Keratinocyte (primary cell): ENCODE measurements at regions not wholly inside any gene's neighbourhood (a gene's known extent, or its start where the extent isn't known, plus 50 kb on each side); places are given as distances from the start of the nearest gene placed in this dataset.

Experiments used
- DNase-seq: peaks from one replicate; pipeline ENCODE4 v3.0.0-alpha.2; 2011; ENCODE audit warnings: low read depth, missing footprints, low spot score
- FAIRE-seq: peaks from 2 replicates; lab custom pipeline; 2011; peaks lifted over from hg19 to GRCh38; lab: Jason Lieb, UNC
- H2AFZ ChIP-seq: 2 replicates; pipeline ENCODE4 v1.6.0; 2012; ENCODE audit warnings: low read length, control low read depth, inconsistent platforms; ENCODE audit not compliant: control insufficient read depth
- H3K27ac ChIP-seq: 2 replicates; pipeline ENCODE4 v1.5.1; 2011; ENCODE audit warnings: low read length; ENCODE audit not compliant: control insufficient read depth, insufficient read depth
- H3K27me3 ChIP-seq: 3 replicates; pipeline ENCODE4 v1.6.0; 2011; ENCODE audit warnings: low read length; ENCODE audit not compliant: control insufficient read depth, insufficient read depth; ENCODE audit errors: extremely low read depth
- H3K36me3 ChIP-seq, 2 experiments: 2 replicates in 1 of 2; 3 replicates in 1 of 2; pipeline ENCODE4 v1.5.1; 2011; ENCODE audit warnings: low read length in 2 of 2, mild to moderate bottlenecking in 1 of 2; ENCODE audit not compliant: control insufficient read depth in 2 of 2, insufficient read depth in 2 of 2; ENCODE audit errors: extremely low read depth in 1 of 2
- H3K4me1 ChIP-seq: 3 replicates; pipeline ENCODE4 v1.5.1; 2011; ENCODE audit warnings: low read length; ENCODE audit not compliant: control insufficient read depth, insufficient read depth; ENCODE audit errors: extremely low read depth
- H3K4me2 ChIP-seq: 3 replicates; pipeline ENCODE4 v1.6.0; 2011; ENCODE audit warnings: low read depth, low read length; ENCODE audit not compliant: control insufficient read depth, insufficient read depth; ENCODE audit errors: extremely low read depth
- H3K4me3 ChIP-seq, 3 experiments: fragments of 200-600 bp in 1 of 3; sonication (generic) in 1 of 3; 2 replicates in 2 of 3; 3 replicates in 1 of 3; pipeline ENCODE4 v1.5.1; 2011 to 2016; ENCODE audit warnings: low read length in 3 of 3, mild to moderate bottlenecking in 3 of 3, control low read depth in 2 of 3, inconsistent platforms in 1 of 3, low read depth in 1 of 3, mixed read lengths in 1 of 3, mixed run types in 1 of 3, moderate library complexity in 1 of 3; ENCODE audit not compliant: control insufficient read depth in 2 of 3, insufficient read depth in 2 of 3; ENCODE audit errors: extremely low read depth in 1 of 3
- H3K79me2 ChIP-seq: 2 replicates; pipeline ENCODE4 v1.6.0; 2012; ENCODE audit warnings: low read length; ENCODE audit not compliant: control insufficient read depth, insufficient read depth
- H3K9ac ChIP-seq: 3 replicates; pipeline ENCODE4 v1.6.0; 2011; ENCODE audit warnings: low read length; ENCODE audit not compliant: control insufficient read depth, insufficient read depth; ENCODE audit errors: extremely low read depth
- H3K9me1 ChIP-seq: 3 replicates; pipeline ENCODE4 v1.6.0; 2011; ENCODE audit warnings: low read length; ENCODE audit not compliant: control insufficient read depth, insufficient read depth; ENCODE audit errors: extremely low read depth
- H3K9me3 ChIP-seq: 2 replicates; pipeline ENCODE4 v1.5.1; 2012; ENCODE audit warnings: low read depth, low read length; ENCODE audit not compliant: control insufficient read depth
- H4K20me1 ChIP-seq: 3 replicates; pipeline ENCODE4 v1.6.0; 2011; ENCODE audit warnings: low read length; ENCODE audit not compliant: control insufficient read depth, insufficient read depth; ENCODE audit errors: extremely low read depth
- CTCF ChIP-seq, 3 experiments: IDR thresholded peaks in 1 of 3; conservative IDR thresholded peaks in 1 of 3; optimal IDR thresholded peaks in 1 of 3; 2 replicates in 2 of 3; 3 replicates in 1 of 3; pipeline versions ENCODE3 to v1.5.1; 2011; ENCODE audit warnings: low read length in 3 of 3, mild to moderate bottlenecking in 3 of 3, moderate library complexity in 2 of 3, control low read depth in 1 of 3, inconsistent platforms in 1 of 3; ENCODE audit not compliant: insufficient read depth in 2 of 3; ENCODE audit errors: extremely low read depth in 1 of 3
- EZH2 ChIP-seq: IDR thresholded peaks from one replicate; pipeline ENCODE4 v1.6.1; 2012; ENCODE audit warnings: inconsistent platforms, mild to moderate bottlenecking, low read length, moderate library complexity
- dilution Hi-C: fragments of 300-500 bp; cut with MboI; formaldehyde crosslinking; loops from one replicate; pipeline ENCODE4 v1.7.0; 2020; ENCODE audit warnings: low sequenced_read_pairs; ENCODE audit not compliant: extremely low pct_ligation_motif_present

DNA sequence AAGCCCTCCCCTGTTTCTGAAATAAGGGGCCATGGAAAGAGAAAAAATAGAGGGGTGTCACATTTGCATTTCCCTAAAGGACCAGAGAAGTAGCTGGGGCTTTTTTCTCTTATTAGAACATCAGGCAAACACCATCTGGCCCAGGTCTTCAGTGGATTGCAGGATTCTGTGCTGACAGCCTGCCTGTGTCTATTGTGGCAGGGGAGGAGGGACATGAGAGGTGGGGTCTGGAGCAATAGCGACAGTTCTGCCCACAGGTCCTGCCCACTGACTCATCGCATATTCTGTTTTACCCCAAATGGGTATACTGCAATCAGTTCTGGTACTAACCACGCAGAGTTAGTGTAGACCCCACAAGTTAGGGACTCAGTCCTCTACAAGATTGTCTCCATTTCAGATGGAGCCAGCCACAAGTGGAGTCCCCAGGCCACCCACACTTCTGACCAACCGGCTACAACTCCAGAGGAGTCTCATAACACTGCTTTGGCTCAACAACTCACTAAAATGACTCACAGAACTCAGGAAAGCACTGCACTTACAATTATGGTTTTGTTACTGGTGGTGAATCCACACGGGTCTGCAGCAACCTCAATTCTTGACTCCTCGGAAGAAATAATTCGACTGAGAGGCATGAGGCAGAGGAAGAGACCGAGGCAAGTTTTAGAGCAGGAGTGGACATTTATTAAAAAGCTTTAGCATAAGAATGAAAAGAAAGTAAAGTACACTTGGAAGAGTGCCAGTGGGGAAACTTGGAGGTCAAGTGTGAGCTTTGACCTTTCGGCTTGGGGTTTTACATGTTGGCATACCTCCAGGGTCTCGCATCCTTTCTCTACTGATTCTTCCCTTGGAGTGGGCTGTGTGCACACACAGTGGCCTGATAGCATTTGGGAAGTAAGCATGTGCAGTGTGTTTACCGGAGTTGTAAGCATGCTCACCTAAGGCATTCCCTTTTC, 146.4 kb upstream of the SPATS2L start:
- Histone ChIP-seq H3K4me2 (no peak overlapping the region), H3K4me1 (peaks cover 6% of the 10 kb centered on the region), H3K27ac (no peak overlapping the region), H3K9me1 (no peaks in the 10 kb centered on the region), H4K20me1 (no peaks in the 10 kb centered on the region), H3K79me2 (no peaks in the 10 kb centered on the region), H3K27me3 (no peaks in the 10 kb centered on the region), H3K9me3 (no peaks in the 10 kb centered on the region), H3K4me3 (no peak overlapping the region), H2AFZ (no peak overlapping the region), H3K36me3 (no peaks in the 10 kb centered on the region), H3K9ac (no peak overlapping the region)
- no peak for DNase-seq
- dilution Hi-C loops = no loop called here
- FAIRE-seq = no peak
- TF ChIP-seq EZH2 (no peak), CTCF (optimal IDR thresholded peaks at IDR 0.05 in 1 of 3, IDR thresholded peaks at IDR 0.05 in 1 of 3, conservative IDR thresholded peaks at IDR 0.05 in 1 of 3; ENCODE audit: extremely low read depth in 1 of 3, insufficient read depth in 2 of 3, low read length in 3 of 3) (no peak)

DNA sequence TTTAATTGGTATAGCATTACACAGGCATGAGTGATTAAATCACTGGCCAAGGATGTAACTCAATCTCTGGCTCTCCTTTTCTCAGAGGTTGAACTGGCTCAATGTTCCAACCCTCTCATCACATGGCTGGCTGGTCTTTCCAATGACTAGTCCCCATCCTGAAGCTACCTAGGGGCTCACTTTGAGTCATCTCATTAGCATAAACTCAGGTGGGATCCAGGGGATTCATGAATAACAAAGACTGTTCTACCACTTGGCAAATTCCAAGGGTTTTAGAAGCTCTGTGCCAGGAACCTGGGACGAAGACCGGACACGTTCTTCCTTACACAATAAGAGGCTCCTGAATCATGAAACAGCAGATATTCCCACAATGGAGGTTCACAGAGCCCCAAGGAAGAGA, 145.0 kb upstream of the SPATS2L start:
- Histone ChIP-seq H3K9me1 (no peaks in the 10 kb centered on the region), H3K4me1 (peaks cover 3% of the 10 kb centered on the region), H3K4me3 (no peak overlapping the region), H3K79me2 (no peaks in the 10 kb centered on the region), H3K36me3 (no peaks in the 10 kb centered on the region), H3K4me2 (no peak overlapping the region), H3K9ac (no peak overlapping the region), H3K9me3 (no peaks in the 10 kb centered on the region), H3K27me3 (no peaks in the 10 kb centered on the region), H4K20me1 (no peaks in the 10 kb centered on the region), H3K27ac (no peak overlapping the region), H2AFZ (no peak overlapping the region)
- FAIRE-seq (no peak), DNase-seq (no peak)
- dilution Hi-C loops = no loop called here
- TF ChIP-seq EZH2 (no peak), CTCF (optimal IDR thresholded peaks at IDR 0.05 in 1 of 3, IDR thresholded peaks at IDR 0.05 in 1 of 3, conservative IDR thresholded peaks at IDR 0.05 in 1 of 3; ENCODE audit: extremely low read depth in 1 of 3, insufficient read depth in 2 of 3, low read length in 3 of 3) (no peak)
